Left cardiac atrium (tissue), 4 donors: ENCODE measurements at regions not wholly inside any gene's neighbourhood (a gene's known extent, or its start where the extent isn't known, plus 50 kb on each side); places are given as distances from the start of the nearest gene placed in this dataset.
"Not testable (repeated sequence)": the region's sequence is repeated elsewhere in the genome, so short reads cannot be mapped to it uniquely, and the experiment has no call there.

ENCODE experiments used
- ATAC-seq, 2 donors: fragments of 200-7000 bp; cut with Tn5 transposase; one replicate each; pipeline ENCODE4 v1.9.1; 2020; ENCODE audit warnings: mild to moderate bottlenecking in 2 of 2, moderate library complexity in 2 of 2
- DNase-seq: peaks from one replicate; pipeline ENCODE4 v3.0.0-alpha.2; 2020
- intact Hi-C, 2 donors: fragments of 100-400 bp; cut with DNase I; formaldehyde crosslinking; loops; one replicate each; pipeline versions ENCODE4 v1.14.1 to v1.15.1; 2022 to 2023
- donor health status: DM: no; HTN: yes; CAD: no.
- donor health status: DM: no; HTN: yes; CAD: no; lungs with severe emphysema.
- donor health status: DM: yes; HTN: yes; CAD: no.
- donor health status: Dilated cardiomyopathy.

DNA sequence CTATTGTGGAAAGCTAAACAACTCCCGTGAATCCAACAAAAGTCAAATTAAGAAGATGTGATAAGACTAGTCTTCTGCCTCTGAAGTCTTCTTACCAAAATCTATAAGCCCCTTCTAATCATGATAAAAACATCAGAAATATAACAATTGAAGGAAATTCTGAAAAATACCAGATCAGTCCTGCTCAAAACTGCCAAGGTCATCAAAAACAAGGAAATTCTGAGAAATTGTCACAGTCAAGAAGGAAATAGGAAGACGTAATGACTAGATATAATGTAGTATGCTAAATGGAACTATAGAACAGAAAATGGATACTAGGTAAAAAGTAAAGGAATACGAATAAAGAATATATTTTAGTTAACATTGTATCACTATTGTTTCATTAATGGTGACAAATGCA, 314.0 kb downstream of the TMX3 start:
- ATAC-seq, result no peak
- DNase-seq, result no peak
- intact Hi-C loops, result no loop called here

DNA sequence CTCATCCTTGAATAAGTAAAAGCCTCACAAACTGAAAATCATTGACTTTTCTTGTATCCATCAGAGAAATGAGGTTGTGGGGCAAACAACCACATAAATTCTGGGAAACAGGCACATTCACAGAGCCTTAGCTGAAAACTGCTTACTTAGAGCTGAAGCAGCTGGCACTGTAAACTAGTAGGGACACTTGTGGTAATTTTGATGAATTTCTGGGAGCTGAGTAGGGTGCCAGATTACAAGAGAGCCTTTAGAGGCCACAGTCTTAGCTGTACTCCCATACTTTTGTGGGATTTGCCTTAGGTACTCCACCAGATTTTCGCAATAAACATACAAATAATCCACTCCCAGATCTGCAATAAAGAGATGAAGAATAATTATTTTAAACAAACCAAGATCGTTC, 315.2 kb downstream of the TMX3 start:
- intact Hi-C loops, result no loop called here
- no peak for DNase-seq
- ATAC-seq, result no peak

DNA sequence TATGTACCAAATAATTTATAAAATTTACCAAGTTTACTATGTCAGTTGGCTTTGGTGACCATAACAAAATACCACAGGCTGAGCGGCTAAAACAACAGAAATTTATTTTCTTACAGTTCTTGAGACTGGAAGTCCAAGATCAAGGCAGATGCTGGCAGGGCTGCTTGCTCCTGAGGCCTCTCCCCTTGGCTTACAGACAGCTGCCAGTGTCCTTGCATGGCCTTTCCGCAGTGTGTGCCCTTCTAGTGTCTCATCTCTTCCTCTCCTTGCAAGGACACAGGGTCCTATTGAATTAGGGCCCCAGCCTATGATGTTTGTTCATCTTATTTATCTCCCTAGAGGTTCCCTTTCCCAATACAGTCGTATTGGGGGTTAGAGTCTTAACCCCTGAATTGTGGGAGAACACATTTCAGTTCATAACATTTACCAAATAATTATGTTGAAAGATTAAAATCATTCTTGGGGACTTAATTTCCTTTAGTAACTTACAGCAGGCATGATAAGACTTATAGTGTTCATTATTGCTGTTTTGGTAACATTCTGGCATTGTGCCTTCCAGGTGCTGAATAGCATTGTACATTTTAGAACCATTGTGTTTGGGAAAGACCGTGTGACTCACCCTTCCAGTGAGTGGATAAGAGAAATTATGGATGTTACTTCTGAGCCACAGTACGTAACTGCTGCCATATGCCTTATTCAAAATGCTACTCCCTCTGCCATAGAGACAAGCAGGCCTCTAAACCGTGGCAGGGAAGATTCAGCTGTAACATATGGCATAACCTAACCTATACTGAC, 317.5 kb downstream of the TMX3 start:
- no peak for ATAC-seq
- intact Hi-C loops, result no loop called here

DNA sequence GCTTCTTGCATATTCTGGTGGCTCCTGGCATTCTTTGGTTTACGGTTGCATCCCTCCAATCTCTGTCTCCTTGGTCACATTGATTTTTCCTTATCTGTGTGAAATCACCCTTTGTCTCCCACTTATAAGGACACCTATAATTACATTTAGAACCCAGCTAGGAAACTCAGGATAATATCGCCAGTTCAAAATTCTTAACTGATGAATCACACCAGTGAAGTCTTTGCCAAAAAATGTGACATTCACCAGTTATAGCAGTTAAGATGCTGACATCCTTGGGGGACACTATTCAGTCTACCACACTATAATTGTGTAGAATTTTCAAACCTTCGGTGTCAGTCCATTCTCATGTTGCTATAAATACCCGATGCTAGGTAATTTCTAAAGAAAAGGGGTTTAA, 320.2 kb downstream of the TMX3 start:
- intact Hi-C loops, result no loop called here
- DNase-seq (no peak), ATAC-seq (no peak)

More for the DNA sequence above, 317.5 kb downstream of the TMX3 start:
- no peak for DNase-seq

DNA sequence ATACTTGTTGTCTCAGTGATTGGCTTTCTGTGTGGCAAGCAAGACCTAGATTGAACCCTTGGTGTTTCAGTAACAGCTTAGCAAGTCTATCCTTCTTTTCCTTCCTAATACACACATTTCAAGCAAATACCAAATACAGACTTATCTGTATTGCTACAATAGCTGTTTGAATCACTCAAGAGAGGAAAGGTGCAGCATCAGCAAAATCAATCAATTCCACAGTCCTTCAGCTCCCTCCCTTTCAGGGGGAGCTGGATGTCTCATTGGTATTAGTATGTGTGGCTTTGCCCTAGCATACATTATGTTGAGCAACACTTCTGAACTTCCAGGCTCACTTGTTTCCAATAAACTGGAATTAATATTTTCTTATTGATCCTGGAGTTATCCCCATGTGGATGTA, 323.1 kb downstream of the TMX3 start:
- ATAC-seq (no peak), DNase-seq (no peak)
- intact Hi-C loops, result no loop called here

DNA sequence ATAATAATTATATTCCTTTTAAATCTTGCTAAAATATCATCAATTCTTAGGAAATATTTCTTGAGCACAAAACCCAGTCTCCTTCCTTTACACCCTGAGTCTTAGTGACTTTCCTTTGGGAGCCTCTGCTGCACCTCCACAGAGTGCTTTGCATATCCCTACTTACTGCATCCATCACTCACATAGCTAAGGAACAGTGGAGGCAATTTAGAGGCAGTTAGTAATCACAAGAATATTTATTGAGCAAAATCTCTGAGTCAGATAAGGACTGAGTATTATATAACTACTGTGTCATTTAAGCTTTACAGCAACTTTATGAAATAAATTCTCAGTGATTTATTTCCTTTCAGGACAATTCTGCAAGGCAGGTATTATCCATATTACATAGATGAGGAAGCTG, 327.7 kb downstream of the TMX3 start:
- intact Hi-C loops, result no loop called here
- ATAC-seq (no peak), DNase-seq (no peak)

DNA sequence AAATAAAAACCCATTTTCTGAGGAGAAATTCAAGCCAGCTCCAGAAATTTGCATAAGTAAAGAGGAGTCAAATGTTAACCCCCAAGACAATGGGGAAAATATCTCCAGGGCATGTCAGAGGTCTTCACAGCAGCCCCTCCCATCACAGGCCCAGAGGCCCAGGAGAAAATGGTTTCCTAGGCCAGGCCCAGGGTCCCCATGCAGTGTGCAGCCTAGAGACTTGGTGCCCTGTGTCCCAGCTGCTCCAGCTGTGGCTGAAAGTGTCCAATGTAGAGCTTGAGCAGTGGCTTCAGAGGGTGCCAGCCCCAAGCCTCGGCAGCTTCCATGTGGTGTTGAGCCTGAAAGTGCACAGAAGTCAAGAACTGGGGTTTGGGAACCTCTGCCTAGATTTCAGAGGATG, 330.9 kb downstream of the TMX3 start:
- intact Hi-C loops, DNase-seq, ATAC-seq: not testable (repeated sequence)

DNA sequence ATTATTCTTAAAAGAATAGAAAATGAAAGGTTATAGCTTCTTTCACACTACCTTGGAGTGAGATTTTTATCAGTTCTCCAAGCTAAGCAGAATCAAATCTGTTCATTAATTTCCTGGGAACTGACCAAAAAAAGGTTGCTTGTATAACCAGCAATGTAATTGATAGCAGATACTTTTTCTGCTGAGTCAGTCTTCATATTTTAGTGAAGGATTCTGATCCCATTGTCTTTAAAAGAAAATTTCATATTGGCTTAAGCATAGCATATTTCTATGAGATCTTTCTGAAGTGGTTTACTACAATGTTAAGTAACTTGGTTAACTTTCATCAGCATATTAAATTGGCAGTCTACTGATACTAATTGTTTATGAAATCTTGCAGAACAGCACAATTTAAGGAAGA, 338.0 kb downstream of the TMX3 start:
- DNase-seq (no peak), ATAC-seq (no peak)
- intact Hi-C loops, result no loop called here

DNA sequence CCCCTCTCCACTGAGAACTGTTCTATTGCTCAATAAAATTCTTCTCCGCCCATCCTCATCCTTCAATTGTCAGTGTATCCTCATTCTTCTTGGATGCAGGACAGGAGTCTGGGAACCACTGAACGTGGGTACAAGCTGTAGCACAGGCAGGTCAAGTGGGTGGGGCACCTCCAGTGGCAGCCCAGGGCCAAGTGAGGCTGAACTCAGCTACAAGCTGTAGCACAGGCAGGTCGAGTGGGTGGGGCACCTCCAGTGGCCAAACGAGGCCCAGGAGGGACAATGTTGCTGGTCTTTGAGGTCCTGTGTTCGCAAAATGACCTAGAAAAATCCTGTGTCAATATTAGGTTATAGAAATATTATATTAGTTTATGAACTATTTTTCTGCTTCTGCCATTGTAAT, 352.0 kb downstream of the TMX3 start:
- intact Hi-C loops, result no loop called here
- DNase-seq, result no peak

DNA sequence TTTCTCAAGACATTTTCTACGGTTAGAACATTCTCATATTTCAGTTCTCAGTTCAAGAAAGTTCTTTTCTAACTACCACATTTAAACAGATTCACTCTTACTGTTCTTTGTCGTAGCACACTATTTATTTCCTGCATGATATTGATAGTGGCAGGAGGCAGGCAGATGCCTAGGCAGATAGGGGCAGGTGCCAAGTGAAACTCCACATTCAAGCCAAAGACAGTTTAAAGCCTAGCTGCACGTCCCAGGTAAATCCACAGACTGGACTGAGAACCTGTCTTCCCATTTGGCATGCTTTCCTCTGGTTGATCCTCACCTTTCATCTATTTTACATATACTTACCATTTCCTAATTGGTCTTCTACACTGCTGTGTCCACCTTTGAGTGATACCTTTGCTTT, 359.3 kb downstream of the TMX3 start:
- intact Hi-C loops, result no loop called here
- ATAC-seq, result no peak
- DNase-seq, result no peak

More for the DNA sequence above, 352.0 kb downstream of the TMX3 start:
- ATAC-seq, result no peak

DNA sequence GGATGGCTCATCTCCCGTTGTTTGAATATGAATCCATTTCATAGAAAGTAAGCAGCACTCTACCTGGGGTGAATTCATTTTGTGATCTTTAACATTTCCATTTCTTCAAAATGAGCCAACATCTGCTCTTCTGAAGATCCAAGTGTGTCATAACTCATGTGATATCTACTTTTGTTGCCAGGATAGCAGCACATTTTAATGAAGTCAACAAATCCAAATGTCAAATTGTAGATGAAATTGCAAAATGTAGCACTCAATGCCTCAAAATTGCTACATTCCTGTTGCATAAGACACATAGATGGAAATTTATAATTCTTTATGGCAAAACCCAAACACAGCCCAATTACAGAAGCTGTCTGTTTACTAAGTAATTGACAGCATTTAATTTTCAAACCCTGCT, 360.7 kb downstream of the TMX3 start:
- ATAC-seq (no peak), DNase-seq (no peak)
- intact Hi-C loops, result no loop called here

DNA sequence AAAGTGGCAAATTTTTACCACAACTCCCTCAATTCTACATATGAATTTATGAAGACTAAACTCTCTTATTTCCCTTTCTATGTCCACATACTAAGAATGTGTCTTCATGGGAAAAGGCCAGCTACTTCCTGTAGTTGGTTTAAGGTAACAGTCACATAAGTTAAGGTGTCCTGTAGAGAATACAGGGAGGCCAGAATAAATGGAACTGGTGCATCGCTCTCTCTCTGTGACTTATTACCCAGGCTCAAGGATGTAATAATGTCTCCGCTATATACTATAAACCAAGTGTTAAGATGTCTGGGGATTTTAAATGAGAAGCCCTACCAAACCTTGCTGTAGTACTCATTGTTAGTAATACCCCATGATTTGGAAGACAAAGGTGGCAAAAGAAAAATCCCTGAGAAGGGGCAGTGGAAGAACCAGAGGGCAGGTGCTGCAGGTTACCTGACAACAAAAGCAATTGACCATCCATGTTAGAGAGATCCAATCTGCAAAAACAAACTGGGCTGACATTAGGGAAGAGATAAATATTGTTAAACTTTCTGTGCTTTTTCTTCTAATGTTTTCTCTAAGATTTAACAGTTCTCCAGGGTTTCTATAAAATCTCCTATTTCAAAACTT, 372.8 kb downstream of the TMX3 start:
- ATAC-seq, result no peak
- intact Hi-C loops, result no loop called here
- DNase-seq, result no peak

DNA sequence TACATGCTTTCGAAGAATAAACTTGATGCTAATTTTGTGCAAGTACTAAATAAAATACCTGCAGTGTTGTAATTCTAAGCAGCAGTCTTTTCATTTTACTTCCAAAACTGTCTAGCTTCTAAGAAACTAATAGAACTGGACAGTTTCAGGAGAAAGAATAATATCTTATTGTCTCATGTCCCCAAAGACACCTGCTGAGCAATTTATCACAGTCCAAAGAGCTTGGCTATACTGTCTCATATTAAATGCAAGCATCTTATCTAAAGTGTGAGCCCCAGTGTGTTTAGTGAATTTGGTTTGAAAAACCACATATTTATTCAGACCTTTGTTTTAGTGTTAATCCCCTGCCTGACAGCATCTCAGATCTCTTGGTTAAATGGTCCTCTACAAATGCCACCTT, 374.3 kb downstream of the TMX3 start:
- intact Hi-C loops, result no loop called here
- no peak for ATAC-seq
- no peak for DNase-seq

DNA sequence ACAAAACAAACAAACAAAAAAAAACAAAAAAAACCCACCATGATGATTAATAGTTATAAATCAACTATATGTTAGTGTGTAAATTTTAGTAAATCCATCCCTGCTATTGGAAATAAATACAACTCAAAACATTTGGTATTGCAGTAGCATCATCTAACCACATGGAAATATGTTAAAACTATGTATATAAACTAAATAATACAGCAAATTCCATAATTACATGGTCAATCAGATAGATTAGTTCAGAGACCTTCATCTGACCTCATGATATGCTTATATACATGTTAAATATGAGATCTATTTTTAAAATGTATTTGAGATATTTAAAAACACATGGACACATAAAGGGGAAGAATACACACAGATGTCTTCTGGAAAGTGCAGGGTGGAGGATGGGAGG, 384.2 kb downstream of the TMX3 start:
- DNase-seq, result no peak
- intact Hi-C loops, result no loop called here
- ATAC-seq, result no peak

DNA sequence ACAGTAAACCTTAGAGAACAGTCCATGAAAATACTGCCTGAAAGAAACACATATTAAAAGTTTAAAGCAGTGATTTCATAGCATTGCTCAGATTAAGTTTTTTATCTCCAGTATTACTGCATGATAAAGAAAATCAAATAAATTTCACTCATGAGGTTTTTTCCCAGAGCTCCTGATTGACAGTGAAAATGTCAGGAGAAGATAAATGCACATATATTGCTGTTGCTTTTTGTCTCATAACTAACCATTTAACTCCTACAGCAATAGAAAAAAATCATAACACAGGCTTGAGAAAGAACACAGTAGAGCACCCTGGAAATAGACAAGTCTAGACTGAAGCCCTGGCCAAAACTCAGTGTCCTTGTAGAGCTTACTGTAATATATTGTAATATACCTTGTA, 391.0 kb downstream of the TMX3 start:
- intact Hi-C loops, result no loop called here
- ATAC-seq, result no peak
- no peak for DNase-seq

DNA sequence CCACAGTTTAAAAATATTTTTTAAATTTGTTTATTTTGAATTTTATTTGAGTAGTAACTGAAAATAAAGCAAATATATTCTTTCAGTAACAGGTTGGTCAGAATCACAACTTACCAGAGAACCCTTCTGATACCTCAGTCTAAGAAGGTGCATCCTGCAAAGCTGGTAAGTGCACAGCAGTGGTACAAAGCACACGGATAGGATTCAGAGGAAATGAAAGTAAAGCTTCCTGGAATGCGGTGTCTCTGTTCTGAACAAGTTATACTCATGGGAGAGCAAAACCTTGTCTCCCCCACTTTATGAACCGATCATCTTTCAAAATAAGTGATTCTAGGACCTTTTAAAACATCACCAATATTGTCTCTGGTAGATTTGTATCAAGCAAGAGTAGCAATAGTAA, 398.3 kb downstream of the TMX3 start:
- no peak for DNase-seq
- intact Hi-C loops, result no loop called here

DNA sequence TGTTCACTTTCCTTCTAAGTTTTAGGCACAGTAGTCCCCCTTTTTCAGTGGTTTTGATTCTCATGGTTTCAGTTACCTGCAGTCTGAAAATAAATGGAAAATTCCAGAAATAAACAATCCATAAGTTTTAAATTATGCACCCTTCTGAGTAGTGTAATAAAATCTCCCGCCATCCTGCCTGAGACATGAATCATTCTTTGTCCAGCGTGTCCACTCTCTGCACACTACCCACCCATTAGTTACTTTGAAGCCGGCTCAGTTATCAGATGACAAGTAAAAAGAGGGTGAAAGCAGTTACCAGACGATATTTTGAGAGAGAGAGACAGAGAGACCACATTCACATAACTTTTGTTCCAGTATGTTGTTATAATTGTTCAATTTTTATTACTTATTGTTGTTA, 400.5 kb downstream of the TMX3 start:
- no peak for DNase-seq
- intact Hi-C loops, result no loop called here
- ATAC-seq, result no peak

More for the DNA sequence above, 398.3 kb downstream of the TMX3 start:
- ATAC-seq, result no peak

DNA sequence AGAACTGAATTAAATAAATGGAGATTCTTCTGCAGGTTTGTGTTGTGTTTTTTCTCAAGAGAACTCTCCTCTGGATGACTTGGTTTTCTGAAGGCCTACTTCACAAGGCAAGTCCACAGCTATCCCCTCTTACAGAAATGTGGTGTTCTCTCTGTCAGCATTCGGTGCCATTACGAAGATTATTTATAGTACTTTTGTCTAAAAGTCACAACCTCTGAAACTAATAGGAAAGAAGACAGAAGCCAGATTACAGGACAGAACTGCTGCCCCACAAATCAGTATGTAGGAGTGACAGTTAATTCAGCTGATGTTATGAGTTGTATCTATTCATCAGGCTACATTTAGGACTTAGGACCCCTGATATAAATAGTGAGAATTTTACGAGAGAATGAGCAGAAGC, 413.5 kb downstream of the TMX3 start:
- ATAC-seq (no peak), DNase-seq (no peak)
- intact Hi-C loops, result no loop called here

DNA sequence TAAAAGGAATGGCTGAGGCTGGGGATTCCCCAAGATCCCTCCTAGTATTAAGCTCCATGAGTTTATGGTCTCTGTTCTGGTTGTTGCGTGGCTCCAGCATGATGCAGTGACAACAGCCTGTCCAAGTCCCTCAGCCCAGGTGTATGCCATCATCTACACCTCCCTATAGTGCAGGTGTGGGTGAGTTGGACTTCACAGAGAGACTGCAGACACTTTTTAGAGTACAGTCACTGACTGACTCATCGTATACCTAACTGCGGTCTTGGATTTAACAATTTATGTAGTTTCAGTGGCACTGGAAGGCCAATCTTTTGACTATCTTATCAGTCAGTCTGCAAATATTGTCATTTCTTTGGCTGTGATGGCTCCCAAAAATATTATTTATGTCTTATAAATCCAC, 415.0 kb downstream of the TMX3 start:
- DNase-seq, result no peak
- no peak for ATAC-seq
- intact Hi-C loops, result no loop called here

DNA sequence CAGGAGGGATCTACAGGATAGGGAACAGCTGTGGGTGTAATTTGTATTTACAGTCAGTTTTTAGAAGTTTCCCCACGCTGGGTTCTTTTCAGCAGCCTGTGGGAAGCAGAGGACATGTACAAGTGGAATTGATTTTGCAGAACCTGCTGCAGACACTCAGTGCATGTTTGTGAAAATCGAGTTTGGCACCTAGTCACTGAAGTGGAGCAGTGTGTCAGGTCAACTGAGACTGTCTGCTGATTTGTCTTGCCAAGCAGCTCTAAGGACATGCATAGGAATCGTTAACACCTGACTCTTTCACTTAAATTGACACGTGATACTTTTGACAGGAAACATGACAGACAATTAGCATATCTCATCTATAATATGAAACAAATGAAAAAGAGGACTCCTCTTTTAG, 416.6 kb downstream of the TMX3 start:
- intact Hi-C loops, result no loop called here
- DNase-seq (no peak), ATAC-seq (no peak)

DNA sequence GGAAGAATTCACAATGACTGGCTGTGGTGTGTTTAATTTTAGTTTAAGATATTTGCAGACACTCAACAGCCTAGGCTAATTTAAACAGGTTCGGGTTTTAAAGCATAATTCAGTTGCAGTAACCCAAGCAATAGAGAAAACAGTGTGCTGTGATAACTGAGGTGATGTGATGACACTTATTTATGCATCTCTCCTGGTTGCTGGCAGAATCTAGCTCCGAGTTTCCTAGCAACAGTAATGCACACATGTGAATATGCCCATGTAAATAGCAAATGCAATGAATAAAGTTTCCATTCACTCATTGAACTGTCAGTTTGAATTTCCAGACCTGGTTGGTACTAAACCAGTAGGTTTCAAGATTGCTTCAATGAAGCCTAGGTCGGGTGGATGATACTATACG, 426.5 kb downstream of the TMX3 start:
- DNase-seq, result no peak
- no peak for ATAC-seq
- intact Hi-C loops, result no loop called here
